ENCODE measurements at regions not wholly inside any gene's neighbourhood (a gene's known extent, or its start where the extent isn't known, plus 50 kb on each side); places are given as distances from the start of the nearest gene placed in this dataset.

GRCh38 chr15:31455499-31455898 is 128.9 kb downstream of the KLF13 start:
- peak; percentile 24 for TF ChIP-seq CTCF (conservative IDR thresholded peaks at IDR 0.05; ENCODE audit: low read depth, low read length)
- H3K4me3 ChIP-seq (ENCODE audit: low read depth, low read length), result no peak overlapping the region
- no peak for DNase-seq (ENCODE audit: low read depth)

DNA sequence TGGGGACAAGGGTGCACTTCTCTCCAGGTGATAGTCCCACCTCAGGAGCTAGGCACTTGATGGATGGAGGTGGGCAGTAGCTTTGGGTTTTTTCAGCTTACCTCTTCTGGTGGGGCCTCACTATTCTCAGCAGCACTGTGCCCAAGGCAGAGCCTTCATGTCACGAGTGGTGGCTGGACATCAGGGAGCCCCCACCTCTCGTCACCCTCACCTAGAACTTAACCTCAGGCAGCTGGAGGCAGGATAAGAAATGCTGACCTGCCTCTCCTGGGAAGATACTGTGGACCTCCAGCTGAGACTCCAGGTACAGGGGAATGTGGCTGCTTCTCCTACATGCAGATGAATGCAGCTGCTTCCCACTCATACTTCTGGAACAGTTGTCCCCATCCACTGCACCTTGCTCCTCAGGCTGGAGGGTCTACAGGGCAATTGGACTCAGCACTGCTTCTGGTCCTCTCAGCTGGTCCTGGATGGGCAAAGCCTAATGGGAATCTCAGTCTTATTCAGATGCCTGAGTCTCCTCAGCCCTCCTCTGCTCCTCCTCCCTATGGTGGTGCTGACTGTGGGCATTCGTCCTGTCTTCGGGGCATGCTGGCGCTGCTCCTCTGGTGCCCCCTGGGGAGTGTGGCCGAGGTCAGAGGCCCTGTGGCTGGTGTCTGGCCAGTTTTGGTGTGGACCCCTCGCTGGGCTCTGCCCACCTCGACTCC is 129.9 kb downstream of the KLF13 start:
- DNase-seq (ENCODE audit: low read depth), result no peak
- no peak for TF ChIP-seq CTCF (conservative IDR thresholded peaks at IDR 0.05; ENCODE audit: low read depth, low read length)
- no peak overlapping the region for H3K4me3 ChIP-seq (ENCODE audit: low read depth, low read length)

DNA sequence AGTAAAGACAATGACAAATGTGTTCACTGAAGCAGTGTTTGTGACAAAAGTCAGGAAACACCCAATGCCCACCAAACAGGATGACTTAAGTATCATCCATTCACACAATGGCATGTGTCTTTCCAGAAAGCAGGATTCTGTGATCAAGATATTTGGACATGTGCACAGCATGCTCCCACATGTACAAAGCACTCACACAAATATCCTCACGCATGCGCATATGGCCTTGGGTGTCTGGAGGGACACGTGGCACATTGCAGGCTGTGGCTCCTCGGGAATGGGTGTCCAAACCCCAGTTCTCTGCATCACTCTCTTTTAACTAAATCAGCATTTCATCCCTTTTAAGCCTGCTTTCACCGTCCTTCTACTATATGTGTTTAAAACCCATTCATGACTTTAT is 130.5 kb downstream of the KLF13 start:
- H3K4me3 ChIP-seq (ENCODE audit: low read depth, low read length), result no peak overlapping the region
- DNase-seq (ENCODE audit: low read depth), result no peak
- no peak for TF ChIP-seq CTCF (conservative IDR thresholded peaks at IDR 0.05; ENCODE audit: low read depth, low read length)

DNA sequence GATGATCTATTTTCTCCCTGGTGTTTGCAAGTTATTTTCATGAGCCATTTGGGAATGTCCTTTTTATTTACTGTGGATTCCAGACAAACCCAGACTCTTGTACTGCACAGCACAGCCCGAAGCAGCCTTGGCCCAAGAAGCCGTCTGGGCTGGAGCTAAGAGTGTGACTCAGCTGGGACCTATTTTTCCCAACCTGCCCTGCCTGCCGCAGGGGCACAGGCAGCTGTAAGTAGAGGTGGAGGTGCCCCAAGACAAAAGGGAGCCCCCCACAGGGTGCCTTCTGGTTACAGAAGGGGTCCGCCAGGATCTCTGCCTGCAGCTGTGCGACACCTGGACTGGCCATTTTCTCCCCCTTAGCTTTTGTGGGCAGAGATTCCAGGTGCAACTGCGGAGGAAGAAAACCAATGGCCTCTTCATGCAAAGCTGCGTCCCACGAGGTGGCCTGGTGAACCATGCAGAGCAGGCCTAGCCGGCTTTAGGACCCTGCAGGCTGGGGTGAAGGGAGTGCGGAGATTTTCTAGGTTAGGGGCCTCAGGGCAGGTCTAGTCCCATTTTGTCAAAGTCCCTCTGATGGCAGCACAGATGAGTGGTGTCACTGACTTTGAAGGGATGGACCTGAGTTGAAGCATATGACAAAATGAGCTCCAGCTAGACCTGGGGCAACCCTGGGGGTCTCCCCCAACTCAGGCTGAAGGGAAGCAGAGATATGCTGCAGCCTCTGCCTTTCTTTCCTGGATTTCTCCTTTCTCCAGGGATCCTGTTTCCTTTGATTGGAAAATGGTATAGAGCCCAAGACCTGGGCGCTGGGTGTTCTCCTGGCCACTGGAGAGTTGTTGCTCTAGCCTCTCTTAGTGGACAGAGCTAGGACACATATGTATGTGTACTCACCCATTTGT is 131.2 kb downstream of the KLF13 start:
- H3K4me3 ChIP-seq (ENCODE audit: low read depth, low read length), result no peak overlapping the region
- TF ChIP-seq CTCF (conservative IDR thresholded peaks at IDR 0.05; ENCODE audit: low read depth, low read length), result no peak
- no peak for DNase-seq (ENCODE audit: low read depth)

DNA sequence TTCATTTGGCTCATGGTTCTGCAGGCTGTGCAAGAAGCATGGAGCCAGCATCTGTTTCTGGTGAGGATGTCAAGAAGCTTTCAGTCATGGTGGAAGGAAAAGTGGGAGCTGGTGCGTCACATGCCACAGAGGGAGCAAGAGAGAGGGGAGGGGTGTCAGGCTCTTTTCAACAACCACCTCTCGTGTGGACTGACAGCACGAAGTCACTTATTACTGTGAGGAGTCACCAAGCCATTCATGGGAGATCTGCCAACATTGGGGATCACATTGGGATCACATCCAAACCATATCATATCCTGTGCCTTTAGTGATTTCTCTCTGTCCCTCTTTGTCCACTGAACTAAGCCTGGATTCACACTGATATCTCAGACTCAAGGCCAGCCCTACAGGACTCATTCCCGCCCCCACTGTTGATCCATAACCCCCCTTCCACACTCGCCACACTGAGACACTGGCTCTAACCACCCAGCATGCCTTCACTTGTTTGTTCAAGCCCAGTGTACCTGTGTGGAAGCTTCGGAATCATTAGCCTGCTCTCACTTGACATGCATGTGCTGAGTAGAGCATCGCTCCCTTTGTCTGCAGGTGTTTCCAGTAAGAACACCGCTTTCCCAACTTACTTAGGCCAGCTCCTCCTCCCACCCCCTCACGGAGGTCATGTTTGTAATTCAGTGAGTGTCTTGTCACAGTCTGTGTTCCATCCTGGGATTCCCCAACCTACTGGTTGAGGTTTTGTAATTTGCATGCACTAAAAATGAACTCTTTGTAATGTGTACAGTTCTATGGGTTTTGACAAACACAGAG is 132.2 kb downstream of the KLF13 start:
- no peak for TF ChIP-seq CTCF (conservative IDR thresholded peaks at IDR 0.05; ENCODE audit: low read depth, low read length)
- H3K4me3 ChIP-seq (ENCODE audit: low read depth, low read length), result no peak overlapping the region
- DNase-seq (ENCODE audit: low read depth), result no peak

- H3K4me3 ChIP-seq (ENCODE audit: low read depth, low read length), result no peak overlapping the region
Measured at GRCh38 chr15:31459400-31459748, 132.7 kb downstream of the KLF13 start.

More at GRCh38 chr15:31459400-31459748, 132.7 kb downstream of the KLF13 start:
- no peak for DNase-seq (ENCODE audit: low read depth)
- no peak for TF ChIP-seq CTCF (conservative IDR thresholded peaks at IDR 0.05; ENCODE audit: low read depth, low read length)
